Stimulated activated CD4-positive, alpha-beta T cell treated with anti-CD3 and anti-CD28 coated beads, Interleukin-1b, Interleukin-23, amount 100 ng/mL, for 48 hours (primary cell): ENCODE measurements at regions not wholly inside any gene's neighbourhood (a gene's known extent, or its start where the extent isn't known, plus 50 kb on each side); places are given as distances from the start of the nearest gene placed in this dataset.
"Not testable (repeated sequence)": the region's sequence is repeated elsewhere in the genome, so short reads cannot be mapped to it uniquely, and the experiment has no call there.

ENCODE experiments used
- DNase-seq: peaks from one replicate; pipeline ENCODE4 v3.0.0-alpha.2; 2020

DNA sequence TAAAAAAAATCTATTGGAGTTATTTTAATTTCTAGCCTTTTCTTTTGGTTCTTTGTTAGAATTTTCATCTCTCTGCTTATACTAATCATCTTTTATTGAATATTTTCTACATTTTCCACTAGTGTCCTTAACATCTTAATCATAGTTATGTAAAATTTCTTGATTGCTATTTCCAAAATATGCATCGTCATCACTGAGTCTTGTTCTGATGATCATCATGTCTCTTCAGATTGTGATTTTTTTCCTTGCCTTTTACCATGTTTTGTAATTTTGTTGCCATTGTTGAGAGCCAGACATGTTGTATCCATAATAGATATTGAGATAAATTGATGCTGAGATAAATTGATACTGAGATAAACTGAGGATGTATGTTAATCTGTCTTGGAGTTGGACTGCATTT lies 919.1 kb upstream of the FOXG1 start:
- not testable (repeated sequence) for DNase-seq

DNA sequence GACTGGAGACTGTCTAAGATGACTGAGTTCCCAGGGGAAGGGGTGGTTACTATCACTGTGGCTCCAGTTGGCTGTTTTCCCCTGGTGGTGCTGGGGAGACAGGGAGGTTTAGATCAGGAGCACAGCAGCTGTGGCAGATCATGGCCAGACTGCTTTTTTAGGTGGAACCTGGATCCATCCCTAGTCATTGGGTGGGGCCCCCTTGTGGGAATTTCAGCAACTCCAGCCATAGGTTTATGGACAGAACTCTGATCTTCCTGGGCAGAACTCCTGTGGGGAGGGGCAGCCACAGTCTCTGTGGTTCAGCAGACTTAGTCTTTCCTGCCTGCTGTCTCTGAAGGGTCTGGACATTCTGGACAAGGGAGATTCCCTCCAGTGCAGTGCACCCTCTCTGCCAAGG lies 917.4 kb upstream of the FOXG1 start:
- not testable (repeated sequence) for DNase-seq

DNA sequence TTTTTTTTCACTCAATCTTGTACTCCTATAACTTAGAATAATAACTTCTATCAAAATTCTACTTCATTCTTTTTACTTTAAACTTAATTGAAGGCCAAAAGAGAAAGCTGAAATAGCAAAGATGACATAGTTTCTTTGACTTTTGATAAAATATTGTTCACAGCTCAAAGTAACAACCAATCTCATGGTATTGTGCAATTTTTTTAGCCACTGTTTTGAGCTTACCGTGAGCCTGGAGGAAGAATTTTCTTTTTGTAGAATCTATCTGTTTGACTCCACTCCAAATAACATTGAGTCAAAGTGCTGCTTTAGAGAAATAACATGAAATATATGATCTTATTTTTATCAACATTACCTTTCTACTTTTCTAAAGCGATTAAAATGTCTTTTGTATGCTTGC lies 903.9 kb upstream of the FOXG1 start:
- no peak for DNase-seq

DNA sequence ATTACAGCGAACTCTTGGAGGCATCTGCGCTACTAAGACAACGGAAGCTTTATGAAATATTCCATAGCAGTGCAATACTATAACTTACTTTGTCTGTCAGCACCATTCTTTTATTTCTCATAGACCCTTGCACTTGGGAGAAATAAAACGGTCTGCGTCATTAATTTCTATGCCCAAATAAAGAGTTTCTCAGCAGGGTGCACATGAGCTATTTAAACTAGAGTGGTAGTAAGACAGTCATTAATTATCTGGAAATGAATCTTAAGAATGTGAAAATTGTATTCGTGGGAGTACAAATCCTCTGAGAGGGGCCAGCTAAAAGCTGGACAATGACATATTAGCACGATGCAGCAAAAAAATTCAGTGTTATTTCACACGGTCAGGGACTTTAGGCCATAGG lies 903.4 kb upstream of the FOXG1 start:
- no peak for DNase-seq

DNA sequence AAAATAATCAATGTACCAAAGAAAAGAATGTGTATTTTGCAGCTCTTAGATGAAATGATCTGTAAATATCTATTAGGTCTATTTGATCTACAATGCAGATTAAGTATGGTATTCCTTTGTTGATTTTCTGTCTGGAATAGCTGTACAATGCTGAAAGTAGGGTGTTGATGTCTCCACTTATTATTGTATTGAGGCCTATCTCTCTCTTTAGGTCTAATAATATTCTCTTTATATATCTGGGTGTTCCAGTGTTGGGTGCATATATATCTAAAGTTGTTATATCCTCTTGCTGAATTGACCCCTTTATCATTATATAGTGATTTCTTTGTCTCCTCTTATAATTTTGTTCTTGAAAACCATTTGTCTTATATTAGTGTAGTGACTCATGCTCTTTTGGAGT lies 885.5 kb upstream of the FOXG1 start:
- no peak for DNase-seq

DNA sequence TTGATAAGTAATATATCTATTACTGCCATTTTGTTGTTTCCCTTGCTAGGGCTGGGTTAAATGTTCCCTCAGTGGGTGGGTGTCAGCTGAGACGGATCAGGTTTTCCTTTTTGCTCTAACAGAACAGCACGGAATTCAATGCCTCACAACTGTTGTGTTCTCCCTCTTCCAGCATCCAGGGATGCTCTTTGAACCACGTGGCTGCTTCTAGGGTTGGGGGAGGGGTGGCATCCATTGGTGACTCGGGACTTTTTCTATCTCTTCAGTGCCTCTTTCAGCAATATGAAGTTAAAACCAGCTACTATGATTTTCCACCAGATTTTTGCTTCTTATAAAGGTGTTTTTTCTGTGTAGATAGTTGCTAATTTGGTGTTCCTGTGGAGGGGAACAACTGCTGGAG lies 884.9 kb upstream of the FOXG1 start:
- no peak for DNase-seq

DNA sequence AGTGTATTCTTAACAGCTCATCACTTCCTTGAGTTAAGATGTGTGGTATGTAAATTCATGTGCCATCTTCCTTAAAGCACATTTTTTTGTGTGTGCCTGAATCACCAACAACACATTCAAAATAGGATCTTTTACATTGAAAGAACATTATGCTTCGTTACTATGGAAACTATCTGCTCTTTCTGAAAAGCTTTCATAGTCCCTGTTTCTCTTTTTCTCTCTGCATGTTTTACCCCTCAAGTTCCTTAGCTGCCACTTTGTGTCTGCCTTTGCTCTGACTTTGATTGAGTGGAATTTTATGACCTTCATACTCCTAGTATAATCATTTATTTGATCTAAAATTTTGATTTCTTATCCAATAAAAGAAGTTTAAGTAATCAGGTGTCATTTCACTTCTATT lies 880.3 kb upstream of the FOXG1 start:
- no peak for DNase-seq

DNA sequence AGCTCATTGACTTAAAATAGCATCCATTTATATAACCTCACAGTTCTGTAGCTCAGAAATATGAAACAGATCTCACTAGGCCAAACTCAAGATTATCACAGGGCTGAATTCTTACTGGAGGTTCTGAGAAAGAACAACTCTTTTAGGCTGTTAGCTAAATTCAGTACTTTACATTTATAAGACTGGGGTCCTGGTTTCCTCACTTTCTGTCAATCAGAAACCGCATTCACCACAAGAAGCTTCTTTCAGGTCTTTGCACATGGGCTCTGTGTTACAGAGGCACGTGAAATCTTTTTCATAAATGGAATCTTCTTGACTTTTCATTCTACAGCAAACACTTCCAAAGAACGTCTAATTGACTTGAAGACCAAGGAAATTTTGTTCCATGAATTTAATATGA lies 876.3 kb upstream of the FOXG1 start:
- no peak for DNase-seq

DNA sequence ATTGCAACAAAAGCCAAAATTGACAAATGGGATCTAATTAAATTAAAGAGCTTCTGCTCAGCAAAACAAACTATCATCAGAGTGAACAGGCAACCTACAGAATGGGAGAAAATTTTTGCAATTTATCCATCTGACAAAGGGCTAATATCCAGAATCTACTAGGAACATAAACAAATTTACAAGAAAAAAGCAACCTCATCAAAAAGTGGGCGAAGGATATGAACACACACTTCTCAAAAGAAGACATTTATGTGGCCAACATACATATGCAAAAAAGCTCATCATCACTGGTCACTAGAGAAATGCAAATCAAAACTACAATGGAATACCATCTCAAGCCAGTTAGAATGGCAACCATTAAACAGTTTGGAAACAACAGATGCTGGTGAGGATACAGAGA lies 858.1 kb upstream of the FOXG1 start:
- DNase-seq = not testable (repeated sequence)

DNA sequence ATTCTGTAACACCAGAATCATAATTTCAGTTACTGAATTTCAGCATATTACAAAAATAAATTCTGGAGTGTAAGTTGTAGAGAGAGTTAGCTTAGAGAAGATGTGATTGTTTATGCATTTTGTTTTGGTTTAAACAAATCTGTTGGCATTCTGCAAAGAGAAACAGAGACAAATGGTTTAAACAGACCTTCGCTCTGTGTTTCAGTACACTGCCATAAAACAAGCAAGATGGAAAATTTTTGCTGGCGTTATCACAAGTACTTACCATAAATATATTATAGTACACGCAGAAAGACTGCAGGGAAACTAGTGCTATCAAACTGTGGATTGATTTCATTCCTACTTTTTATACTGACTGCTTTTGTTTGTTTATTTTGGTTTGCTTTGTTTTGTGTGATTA lies 850.3 kb upstream of the FOXG1 start:
- DNase-seq = no peak

DNA sequence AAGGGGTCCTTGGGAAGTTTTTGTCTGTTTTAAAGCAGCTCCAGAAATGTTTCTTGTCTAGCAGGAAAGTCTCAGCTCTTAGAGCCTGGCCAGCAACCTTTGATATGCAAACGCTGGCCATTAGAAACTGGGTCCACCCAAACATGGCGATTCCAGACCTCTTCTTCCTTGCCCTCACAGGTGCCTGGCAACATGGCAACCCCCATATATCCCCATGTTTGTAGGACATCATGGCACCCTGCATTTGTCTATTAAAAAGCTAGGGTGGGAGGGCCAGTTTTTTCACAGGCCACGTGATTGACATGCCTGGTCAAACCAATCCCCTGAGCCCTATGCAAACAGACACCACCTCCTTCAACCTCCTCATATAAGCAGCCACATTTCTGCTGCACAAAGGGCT lies 848.7 kb upstream of the FOXG1 start:
- DNase-seq = no peak

DNA sequence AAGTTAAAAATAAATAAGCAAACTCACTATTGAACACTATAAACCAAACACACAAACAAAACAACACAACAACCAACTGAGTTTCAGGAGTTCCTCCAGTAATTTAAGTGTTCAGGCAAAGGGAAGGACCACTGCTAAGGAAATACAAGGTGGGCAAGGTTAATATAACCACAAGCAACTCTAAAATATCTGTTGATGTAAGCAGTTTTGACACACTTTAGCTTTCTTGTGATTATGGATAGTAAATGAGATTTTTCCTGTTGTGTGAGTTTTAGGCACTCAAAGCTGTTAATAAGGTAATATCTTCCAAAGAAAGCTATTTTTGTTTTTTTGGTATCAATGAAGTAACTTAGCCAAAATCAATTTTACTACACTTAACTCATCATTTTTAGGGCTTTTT lies 839.1 kb upstream of the FOXG1 start:
- DNase-seq = no peak

DNA sequence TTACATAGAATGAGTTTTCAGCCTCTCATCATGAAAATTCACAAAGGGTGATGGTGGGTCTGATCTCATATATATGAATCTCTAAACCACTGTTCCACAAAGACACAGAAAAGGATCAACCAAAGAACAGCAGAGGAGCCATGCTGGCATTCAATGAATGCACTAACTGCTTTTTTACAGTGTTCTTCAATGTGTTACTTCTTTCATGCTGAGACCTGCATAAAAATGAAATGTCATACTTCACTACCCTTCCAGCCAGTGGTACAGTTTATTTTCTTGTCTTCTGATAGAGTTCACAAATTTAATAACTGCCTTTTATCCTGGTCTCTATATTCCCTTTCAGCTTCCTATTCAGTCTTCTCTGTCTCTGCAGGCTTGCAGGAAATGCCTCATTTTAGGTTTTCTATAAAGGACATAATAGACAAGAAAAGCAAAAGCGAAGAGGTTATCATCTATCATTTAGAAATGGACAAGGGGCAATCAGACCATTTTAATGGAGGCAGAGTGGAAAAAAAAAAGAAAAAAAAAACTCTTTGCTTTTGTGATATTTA lies 836.7 kb upstream of the FOXG1 start:
- DNase-seq = no peak

DNA sequence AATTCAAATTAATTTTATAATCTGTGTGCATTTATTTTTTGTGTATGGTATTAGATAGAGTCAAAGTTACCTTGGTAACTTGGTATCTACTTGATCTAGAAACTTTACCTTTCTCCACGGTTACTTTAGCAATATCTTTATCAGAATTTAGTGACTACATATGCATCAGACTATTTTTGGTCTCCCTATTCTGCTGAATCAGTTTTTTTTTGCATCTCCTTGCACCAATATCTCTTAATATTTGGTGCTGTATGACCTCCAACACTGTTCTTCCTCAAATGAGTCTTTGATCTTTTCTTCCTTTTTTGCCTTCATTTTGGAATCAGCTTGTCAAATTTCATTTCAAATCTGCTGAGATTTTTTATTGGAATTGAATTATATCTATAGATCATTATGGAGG lies 828.2 kb upstream of the FOXG1 start:
- DNase-seq = no peak

DNA sequence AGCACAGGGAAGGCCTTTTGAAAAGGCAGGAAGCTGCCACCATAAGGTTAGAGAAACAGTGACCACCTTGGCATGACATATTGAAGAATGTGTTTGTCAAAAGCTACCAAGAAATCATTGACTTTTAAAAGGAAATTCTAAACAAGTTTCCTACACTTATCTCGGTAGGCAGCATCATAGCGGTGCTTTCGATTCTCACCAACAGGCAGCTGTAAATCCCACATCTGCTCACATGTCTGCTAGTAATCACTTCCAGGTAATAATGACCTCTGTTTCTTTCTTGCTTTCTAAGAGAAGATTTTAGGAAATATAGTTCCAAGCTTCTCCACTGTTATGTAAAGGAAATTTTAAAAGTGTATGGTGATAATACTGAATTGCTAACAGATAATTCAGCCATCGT lies 821.1 kb upstream of the FOXG1 start:
- DNase-seq = no peak

DNA sequence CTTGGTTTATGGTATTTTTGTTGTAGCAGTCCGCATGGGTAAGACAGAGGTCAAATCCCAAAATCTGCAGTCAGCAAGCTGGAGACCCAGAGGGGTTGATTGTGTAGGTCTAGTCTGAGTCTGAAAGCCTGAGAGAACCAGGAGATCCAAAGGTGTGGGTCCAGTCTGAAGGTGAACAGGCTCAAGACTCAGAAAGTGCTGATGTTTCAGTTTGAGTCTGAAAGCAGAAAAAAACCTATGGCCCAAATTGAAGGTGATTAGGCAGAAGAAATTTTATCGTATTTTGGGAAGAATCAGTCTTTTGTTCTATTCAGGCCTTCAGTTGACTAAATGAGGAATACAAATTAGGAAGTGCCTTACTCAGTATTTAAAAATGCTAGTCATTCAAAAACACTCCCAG lies 807.8 kb upstream of the FOXG1 start:
- no peak for DNase-seq

DNA sequence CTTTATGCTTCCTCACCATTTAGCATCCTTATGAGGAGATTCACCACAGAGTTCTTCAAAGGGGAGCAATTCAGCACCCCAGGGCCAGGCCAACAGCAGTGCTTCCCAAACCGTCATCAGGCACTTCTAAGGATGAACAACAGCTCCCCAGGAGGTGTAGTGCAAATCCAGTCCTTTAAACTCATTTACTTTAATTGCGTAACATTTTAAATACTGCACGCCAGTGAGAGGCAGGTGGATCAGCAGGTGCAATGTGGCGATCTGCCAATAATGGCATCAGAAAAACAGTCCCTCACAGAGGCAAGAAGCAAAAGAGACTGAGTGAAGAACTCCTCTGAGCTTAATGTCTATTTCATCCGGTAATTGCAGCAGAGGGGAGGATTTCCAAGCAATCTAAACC lies 770.9 kb upstream of the FOXG1 start:
- DNase-seq = no peak

DNA sequence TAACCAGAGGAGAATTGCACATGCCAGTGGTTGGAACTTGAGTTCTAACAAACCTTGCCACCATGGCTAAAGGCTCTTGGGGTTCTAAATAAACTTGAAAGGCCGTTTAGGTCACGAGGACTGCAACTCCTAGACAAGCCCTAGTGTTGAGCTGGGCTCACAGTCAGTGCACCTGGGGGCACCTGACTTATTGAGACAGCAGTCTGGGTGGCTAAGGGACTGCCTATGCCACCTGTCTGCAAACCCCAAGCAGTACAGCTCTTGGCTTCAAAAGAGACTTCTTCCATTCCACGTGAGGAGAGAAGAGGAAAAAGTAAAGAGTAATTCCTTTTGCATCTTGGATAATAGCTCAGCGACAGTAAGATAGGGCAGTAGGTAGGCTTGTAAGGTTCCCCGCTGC lies 765.6 kb upstream of the FOXG1 start:
- DNase-seq = no peak

DNA sequence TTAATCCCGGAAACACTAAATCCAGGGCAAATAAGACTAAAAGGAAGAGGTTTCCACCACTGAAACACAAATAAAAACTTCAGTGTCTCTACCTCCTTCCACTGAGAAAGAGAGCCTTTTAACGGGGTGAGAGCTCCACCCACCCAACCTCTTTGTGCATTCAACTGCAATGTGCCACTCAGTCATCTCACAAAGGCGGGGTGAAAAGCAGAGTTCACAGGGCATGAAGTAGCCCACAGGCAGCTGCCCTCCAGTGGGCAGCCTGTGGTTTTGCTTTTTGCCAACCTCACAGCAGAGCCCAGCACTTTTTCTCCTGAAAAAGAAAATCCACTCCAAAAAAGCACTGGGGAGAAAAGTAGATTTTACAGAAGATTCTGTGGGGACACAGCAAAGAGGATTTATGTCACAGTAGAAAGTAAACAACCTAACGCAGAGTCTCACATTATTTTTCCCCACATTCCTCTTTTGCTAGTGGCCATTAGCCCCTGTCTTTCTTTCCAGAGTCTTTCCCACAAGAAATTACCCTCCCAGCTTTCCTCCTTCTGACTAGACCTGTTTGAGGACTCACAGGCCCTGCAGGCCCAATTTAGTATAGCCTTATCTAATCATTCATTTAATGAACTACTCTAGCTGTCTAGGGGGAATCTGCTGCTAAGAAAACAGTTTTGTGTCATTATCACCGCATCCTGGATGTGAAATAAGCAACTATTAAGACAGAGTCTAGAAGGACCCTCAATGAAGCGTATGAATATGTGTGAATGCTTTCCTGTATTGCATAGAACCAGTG lies 753.8 kb upstream of the FOXG1 start:
- DNase-seq = no peak

DNA sequence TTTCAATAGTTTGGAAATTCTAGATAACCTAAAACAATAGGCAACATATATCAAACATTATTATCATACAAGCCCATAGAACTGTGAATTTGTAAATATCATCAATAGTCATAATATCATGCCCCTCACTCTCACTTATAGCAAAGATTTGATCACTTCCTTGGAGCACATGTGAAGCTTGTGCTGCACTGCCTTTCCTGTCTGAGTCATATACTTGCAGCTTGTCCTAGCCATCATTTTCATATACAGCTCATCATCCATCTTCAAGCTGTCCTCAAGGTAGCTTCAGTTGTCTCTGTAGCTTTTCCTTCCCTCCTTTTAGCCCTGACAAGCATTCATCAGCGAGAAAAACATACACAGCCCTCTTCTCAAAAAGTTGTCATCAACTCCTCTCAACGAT lies 746.5 kb upstream of the FOXG1 start:
- DNase-seq = no peak

DNA sequence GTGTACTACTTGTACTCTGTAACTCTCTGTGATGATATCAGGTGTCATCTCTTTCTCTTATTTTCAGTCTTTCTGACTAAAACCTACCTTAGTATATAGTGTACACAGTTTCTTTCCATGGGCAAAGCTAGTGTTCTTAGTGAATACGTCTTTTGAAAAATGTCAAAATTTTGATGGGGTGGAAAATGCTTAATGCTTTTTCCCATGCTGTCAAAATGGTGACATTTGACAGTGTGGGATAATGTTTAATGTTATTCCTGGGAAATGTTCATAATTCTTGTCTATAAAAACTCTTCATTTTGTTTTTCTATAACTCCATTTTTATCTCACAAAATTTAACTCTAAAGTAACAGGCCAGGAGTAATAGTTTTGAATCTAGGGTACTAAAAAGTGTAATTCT lies 742.7 kb upstream of the FOXG1 start:
- no peak for DNase-seq

DNA sequence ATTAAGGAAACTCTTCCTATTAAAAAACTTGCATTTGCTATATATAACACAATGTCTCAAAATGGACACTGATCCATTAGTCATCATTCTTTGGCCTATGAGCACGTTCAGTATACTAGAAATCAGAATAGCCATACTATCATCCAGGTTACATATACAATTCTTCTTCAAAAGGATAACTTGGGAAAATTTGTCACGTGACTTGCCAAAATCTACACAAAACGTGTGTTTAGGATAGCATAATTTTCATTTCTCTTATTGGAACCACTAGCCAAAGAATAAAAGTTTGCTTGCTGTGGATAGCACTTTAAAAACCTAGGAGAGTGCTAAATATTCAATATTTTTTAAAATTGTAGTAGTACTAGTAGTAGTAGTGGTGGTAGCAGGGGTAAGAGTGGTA lies 714.3 kb upstream of the FOXG1 start:
- no peak for DNase-seq

DNA sequence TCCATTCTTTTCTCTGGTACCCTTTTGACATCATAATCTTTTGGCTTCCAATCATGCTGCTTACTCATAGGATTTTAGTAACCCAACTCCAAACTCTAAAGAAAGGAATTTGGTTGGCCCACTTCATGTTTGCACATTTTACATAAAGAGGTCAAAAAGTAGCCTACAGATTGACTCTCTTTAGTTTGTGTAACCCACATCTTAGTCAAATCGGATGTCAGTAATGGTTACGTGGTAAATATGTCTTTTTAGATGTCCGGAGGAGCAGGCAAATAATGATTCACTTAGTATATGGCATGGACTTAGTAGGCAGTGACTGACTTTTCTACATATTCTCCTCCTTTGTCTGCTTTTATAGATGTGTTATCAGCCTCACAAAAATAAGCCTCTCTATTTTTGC lies 711.6 kb upstream of the FOXG1 start:
- DNase-seq = no peak

DNA sequence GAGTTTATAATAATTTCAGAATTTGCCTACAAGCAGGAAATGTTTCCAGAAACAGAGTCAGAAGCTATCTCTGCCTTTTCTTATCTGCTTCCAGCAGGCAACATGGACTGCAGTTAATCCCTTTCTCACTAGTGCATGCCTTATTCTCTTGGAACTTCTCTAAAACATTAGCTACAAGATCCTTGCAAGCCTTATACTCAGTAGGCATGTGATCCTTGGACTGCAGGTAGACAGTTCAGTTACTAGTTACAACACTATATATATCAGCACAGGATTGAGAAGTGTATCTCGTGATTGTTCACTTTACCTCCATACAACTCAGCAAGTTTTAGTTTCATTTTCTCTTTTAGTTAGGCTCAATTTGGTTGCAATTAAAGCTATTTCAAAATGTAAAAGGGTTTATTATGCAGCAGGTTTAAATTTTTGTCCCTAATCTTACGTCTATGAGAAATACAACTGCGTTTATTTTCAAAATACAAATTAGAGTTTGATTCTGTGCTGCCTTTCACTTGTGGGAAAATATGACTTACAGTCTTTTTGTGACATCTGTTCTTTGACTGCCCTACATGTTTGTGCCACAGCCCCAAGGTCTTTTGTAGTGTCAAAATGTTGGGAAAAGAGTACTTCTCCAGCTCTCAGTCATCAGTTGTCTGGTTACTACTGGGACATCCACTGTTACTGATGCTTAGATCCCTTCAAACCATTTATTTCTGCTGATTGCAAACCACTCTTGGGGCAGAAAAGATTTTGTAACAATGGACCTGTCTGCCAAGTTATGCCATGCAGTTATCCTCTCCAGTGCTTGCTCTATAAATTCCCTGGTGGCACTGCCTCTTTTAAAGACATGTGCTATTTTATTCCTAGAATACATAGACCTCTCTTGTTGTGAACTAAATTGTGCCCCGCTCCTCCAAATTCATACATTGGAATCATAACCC lies 709.0 kb upstream of the FOXG1 start:
- no peak for DNase-seq
